SK-N-SH (cell line): ENCODE measurements at regions not wholly inside any gene's neighbourhood (a gene's known extent, or its start where the extent isn't known, plus 50 kb on each side); places are given as distances from the start of the nearest gene placed in this dataset.

Source experiments
- POLR2AphosphoS5 ChIP-seq: IDR thresholded peaks from 2 replicates; pipeline ENCODE4 v1.6.1; 2012; ENCODE audit warnings: low read depth, low read length
- TCF12 ChIP-seq: IDR thresholded peaks from 2 replicates; pipeline ENCODE4 v1.4.0; 2012

- TF ChIP-seq TCF12: peak; percentile 65
- no peak for TF ChIP-seq POLR2AphosphoS5
Measured at GRCh38 chr12:87054226-87054625, 798.0 kb upstream of the MGAT4C start.
